NCI-H1694 treated with DMSO at 0.1 percent for 48 hours (cell line): ENCODE measurements at regions not wholly inside any gene's neighbourhood (a gene's known extent, or its start where the extent isn't known, plus 50 kb on each side); places are given as distances from the start of the nearest gene placed in this dataset.

Experiments used
- DNase-seq: peaks from one replicate; lab custom pipeline; 2025; lab: John Stamatoyannopoulos, UW

- no peak for DNase-seq
Observed at GRCh38 chr9:129400971-129401622, 219.8 kb downstream of the C9orf50 start.

- DNase-seq = no peak
Observed at GRCh38 chr9:129400001-129400970, 220.6 kb downstream of the C9orf50 start.

DNA sequence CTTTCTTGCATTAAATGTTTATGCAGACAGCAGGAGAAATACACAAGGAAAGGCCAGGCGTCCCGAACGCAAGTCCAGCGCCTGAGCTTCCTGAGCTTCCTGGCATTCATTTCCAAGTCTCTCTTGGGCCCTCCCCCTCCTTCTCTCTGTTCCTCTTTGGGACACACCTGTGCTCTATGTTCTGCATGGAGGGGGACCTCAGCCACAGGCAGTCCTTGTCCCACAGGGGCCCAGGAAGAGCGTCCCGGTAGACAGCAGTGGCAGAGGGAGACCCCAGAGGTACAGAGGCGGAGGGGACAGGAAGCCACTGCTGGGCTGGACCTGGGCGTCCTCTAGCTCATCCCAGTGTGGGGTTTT is 221.3 kb downstream of the C9orf50 start:
- no peak for DNase-seq

DNA sequence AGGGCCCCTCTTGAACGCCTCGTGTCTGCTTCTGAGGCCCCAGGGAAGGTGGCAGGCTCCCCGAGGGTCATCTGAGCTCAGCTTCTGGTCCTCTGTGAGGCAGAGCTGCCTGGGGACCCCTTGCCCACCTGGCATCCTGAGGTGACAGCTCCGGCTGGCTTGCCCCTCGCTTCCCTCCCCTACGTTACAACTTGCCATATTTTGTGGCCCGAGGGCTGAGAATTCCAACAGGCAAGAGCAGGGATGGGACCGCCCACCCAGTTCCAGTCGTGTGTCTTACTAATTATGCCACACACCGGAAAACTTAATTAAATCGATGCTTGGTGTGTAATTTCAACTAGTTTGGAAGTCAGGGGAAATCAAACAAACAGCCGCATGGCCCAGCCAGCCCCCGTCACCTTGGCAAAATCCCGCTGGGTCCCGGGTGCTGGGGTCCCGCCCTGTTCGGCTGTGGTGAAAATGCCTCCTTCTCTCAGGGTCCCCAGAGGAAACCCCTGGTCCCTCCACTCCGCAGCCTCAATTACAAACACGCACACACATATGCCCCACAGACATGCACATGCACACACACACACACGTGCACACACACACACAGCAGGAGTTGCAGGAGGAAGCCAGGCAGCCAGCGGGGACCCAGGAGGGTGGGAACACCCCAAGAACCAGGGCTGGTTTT is 221.0 kb upstream of the IER5L start:
- DNase-seq = no peak

- DNase-seq = no peak
Observed at GRCh38 chr9:129398101-129398960, 220.3 kb upstream of the IER5L start.

GRCh38 chr9:129397335-129397734 is 219.3 kb upstream of the IER5L start:
- no peak for DNase-seq

- no peak for DNase-seq
Observed at GRCh38 chr9:129396365-129396708, 218.3 kb upstream of the IER5L start.

GRCh38 chr9:129395633-129396364 is 217.7 kb upstream of the IER5L start:
- DNase-seq = no peak

GRCh38 chr9:129394886-129395279 is 216.8 kb upstream of the IER5L start:
- no peak for DNase-seq

- DNase-seq = no peak
Observed at GRCh38 chr9:129394061-129394885, 216.2 kb upstream of the IER5L start.

- no peak for DNase-seq
Observed at GRCh38 chr9:129393064-129393463, 215.0 kb upstream of the IER5L start.

DNA sequence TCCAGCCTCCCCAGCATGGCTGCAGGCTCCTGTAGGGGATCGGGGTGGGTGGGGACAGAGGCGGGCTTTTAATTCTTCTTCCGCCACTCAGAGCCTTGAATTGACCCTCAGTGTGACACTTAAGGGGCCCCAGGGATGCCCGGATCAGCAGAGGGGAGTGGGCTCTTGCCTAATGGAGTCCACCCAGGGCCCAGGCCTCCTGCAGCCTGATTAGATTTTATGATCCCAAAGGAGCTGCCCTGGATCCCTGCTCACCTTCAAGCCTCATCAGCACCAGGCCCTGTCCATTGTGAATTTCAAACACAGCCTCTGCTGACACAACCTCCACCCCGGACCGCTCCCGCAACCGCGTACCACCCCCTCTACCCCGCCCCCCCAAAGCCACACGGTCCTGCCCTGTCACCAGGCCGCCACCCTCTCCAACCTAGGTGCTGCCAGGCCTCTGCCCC is 214.1 kb upstream of the IER5L start:
- no peak for DNase-seq

DNA sequence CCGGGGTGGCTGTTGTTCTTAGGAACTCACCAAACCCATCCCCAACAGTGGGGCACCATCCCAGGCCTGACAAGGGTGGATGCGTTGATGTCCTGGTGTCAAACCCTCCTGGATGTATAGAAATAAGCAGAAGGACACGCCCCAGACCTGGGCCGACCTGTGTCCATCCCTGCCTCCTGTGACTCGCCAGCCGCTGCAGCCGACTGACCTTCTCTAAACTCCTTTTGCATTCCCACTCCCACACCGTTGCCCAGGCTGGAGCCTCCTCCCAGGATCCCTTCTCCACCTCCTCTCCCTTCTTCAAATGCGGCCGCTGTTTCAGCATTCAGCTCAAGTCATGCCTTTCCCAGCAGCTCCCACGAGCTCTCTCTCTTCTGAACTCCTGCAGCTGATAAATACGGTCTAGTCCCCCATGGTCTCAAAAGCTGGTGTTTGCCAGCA is 213.2 kb upstream of the IER5L start:
- no peak for DNase-seq

DNA sequence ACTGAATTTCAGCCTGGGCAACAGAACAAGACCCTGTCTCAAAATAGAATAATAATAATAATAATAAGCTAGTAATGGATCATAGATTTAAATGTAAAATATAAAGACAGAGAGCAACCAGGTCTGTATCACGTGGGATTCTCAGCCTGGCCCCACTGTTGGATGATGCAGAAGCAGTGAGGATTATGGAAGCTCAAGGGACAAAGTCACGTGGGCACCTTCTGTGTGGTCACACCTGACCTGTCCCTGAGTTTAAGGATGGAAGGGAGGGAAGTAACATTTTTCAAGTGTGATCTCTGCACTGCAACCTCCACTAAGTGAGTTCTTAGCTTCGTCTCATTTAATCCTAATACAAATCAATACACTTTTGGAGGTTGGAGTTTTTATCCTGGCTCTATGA is 212.5 kb upstream of the IER5L start:
- DNase-seq = no peak

DNA sequence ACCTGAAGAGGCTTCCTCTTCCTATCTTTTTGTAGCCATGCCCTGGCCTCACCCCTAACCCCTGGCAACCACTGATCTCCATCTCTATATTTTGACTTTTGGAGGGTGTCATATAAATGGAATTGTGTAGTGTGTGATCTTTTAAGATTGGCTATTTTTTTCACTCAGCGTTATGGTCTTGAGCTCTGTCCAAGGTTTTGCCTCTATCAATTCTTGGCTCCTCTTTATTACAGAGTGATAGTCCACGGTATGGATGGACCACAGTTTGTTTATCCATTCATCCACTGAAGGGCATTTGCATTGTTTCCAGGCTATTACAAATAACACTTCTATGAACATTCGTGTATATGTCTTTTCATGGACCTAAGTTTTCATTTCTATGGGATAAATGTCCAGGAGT is 209.8 kb upstream of the IER5L start:
- DNase-seq = no peak

GRCh38 chr9:129386812-129387177 is 208.7 kb upstream of the IER5L start:
- no peak for DNase-seq

GRCh38 chr9:129385211-129385934 is 207.3 kb upstream of the IER5L start:
- no peak for DNase-seq

DNA sequence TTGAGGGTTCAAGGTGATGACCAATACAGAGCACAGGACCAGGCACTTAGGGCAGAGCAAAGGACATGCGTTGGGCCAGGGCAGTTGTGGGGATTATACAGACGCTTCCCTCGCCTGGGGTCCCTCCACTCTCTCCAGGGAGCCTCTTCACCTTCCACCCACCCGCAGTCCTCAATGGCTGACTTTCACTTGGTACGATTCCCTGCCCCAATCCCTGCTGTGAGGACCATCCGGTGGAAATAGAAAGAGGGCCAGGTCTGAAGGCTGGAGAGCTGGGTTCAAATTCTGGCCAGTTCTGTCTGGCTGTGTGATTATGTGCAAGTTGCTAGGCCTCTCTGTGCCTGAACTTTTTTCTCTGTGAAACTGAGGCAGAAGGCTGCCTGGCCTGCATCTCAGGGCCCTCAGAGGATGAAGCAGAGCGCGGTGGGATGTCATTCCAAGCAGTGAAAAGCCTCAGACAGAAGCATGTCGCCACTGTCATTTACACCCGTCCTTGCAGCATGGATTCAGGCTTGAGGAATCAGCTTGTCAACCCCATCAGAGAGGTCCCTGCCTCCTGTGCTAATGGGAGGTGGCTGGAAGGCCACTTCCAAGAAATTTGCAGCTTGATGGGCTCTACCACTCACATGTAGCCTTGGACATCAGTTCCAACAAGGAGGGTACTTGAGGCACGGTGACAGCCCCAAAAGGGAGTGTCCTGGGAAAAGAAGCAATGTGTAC is 206.6 kb upstream of the IER5L start:
- no peak for DNase-seq
